Keratinocyte (primary cell): ENCODE measurements at regions not wholly inside any gene's neighbourhood (a gene's known extent, or its start where the extent isn't known, plus 50 kb on each side); places are given as distances from the start of the nearest gene placed in this dataset.

Experiments used
- DNase-seq: peaks from one replicate; pipeline ENCODE4 v3.0.0-alpha.2; 2011; ENCODE audit warnings: low read depth, missing footprints, low spot score
- FAIRE-seq: peaks from 2 replicates; lab custom pipeline; 2011; peaks lifted over from hg19 to GRCh38; lab: Jason Lieb, UNC
- H2AFZ ChIP-seq: 2 replicates; pipeline ENCODE4 v1.6.0; 2012; ENCODE audit warnings: low read length, control low read depth, inconsistent platforms; ENCODE audit not compliant: control insufficient read depth
- H3K27ac ChIP-seq: 2 replicates; pipeline ENCODE4 v1.5.1; 2011; ENCODE audit warnings: low read length; ENCODE audit not compliant: control insufficient read depth, insufficient read depth
- H3K27me3 ChIP-seq: 3 replicates; pipeline ENCODE4 v1.6.0; 2011; ENCODE audit warnings: low read length; ENCODE audit not compliant: control insufficient read depth, insufficient read depth; ENCODE audit errors: extremely low read depth
- H3K36me3 ChIP-seq, 2 experiments: 2 replicates in 1 of 2; 3 replicates in 1 of 2; pipeline ENCODE4 v1.5.1; 2011; ENCODE audit warnings: low read length in 2 of 2, mild to moderate bottlenecking in 1 of 2; ENCODE audit not compliant: control insufficient read depth in 2 of 2, insufficient read depth in 2 of 2; ENCODE audit errors: extremely low read depth in 1 of 2
- H3K4me1 ChIP-seq: 3 replicates; pipeline ENCODE4 v1.5.1; 2011; ENCODE audit warnings: low read length; ENCODE audit not compliant: control insufficient read depth, insufficient read depth; ENCODE audit errors: extremely low read depth
- H3K4me2 ChIP-seq: 3 replicates; pipeline ENCODE4 v1.6.0; 2011; ENCODE audit warnings: low read depth, low read length; ENCODE audit not compliant: control insufficient read depth, insufficient read depth; ENCODE audit errors: extremely low read depth
- H3K4me3 ChIP-seq, 3 experiments: fragments of 200-600 bp in 1 of 3; sonication (generic) in 1 of 3; 2 replicates in 2 of 3; 3 replicates in 1 of 3; pipeline ENCODE4 v1.5.1; 2011 to 2016; ENCODE audit warnings: low read length in 3 of 3, mild to moderate bottlenecking in 3 of 3, control low read depth in 2 of 3, inconsistent platforms in 1 of 3, low read depth in 1 of 3, mixed read lengths in 1 of 3, mixed run types in 1 of 3, moderate library complexity in 1 of 3; ENCODE audit not compliant: control insufficient read depth in 2 of 3, insufficient read depth in 2 of 3; ENCODE audit errors: extremely low read depth in 1 of 3
- H3K79me2 ChIP-seq: 2 replicates; pipeline ENCODE4 v1.6.0; 2012; ENCODE audit warnings: low read length; ENCODE audit not compliant: control insufficient read depth, insufficient read depth
- H3K9ac ChIP-seq: 3 replicates; pipeline ENCODE4 v1.6.0; 2011; ENCODE audit warnings: low read length; ENCODE audit not compliant: control insufficient read depth, insufficient read depth; ENCODE audit errors: extremely low read depth
- H3K9me1 ChIP-seq: 3 replicates; pipeline ENCODE4 v1.6.0; 2011; ENCODE audit warnings: low read length; ENCODE audit not compliant: control insufficient read depth, insufficient read depth; ENCODE audit errors: extremely low read depth
- H3K9me3 ChIP-seq: 2 replicates; pipeline ENCODE4 v1.5.1; 2012; ENCODE audit warnings: low read depth, low read length; ENCODE audit not compliant: control insufficient read depth
- H4K20me1 ChIP-seq: 3 replicates; pipeline ENCODE4 v1.6.0; 2011; ENCODE audit warnings: low read length; ENCODE audit not compliant: control insufficient read depth, insufficient read depth; ENCODE audit errors: extremely low read depth
- CTCF ChIP-seq, 3 experiments: IDR thresholded peaks in 1 of 3; conservative IDR thresholded peaks in 1 of 3; optimal IDR thresholded peaks in 1 of 3; 2 replicates in 2 of 3; 3 replicates in 1 of 3; pipeline versions ENCODE3 to v1.5.1; 2011; ENCODE audit warnings: low read length in 3 of 3, mild to moderate bottlenecking in 3 of 3, moderate library complexity in 2 of 3, control low read depth in 1 of 3, inconsistent platforms in 1 of 3; ENCODE audit not compliant: insufficient read depth in 2 of 3; ENCODE audit errors: extremely low read depth in 1 of 3
- EZH2 ChIP-seq: IDR thresholded peaks from one replicate; pipeline ENCODE4 v1.6.1; 2012; ENCODE audit warnings: inconsistent platforms, mild to moderate bottlenecking, low read length, moderate library complexity
- dilution Hi-C: fragments of 300-500 bp; cut with MboI; formaldehyde crosslinking; loops from one replicate; pipeline ENCODE4 v1.7.0; 2020; ENCODE audit warnings: low sequenced_read_pairs; ENCODE audit not compliant: extremely low pct_ligation_motif_present

- Histone ChIP-seq H3K4me1 (no peaks in the 10 kb centered on the region), H4K20me1 (no peaks in the 10 kb centered on the region), H3K9me1 (no peaks in the 10 kb centered on the region), H3K27ac (no peak overlapping the region), H3K79me2 (no peaks in the 10 kb centered on the region), H2AFZ (no peak overlapping the region), H3K4me3 (no peak overlapping the region), H3K27me3 (no peaks in the 10 kb centered on the region), H3K36me3 (no peaks in the 10 kb centered on the region), H3K4me2 (no peak overlapping the region), H3K9ac (no peak overlapping the region), H3K9me3 (no peaks in the 10 kb centered on the region)
- dilution Hi-C loops = no loop called here
- peak; percentile 65 for FAIRE-seq
- no peak for TF ChIP-seq EZH2
- TF ChIP-seq CTCF (optimal IDR thresholded peaks at IDR 0.05 in 1 of 3, IDR thresholded peaks at IDR 0.05 in 1 of 3, conservative IDR thresholded peaks at IDR 0.05 in 1 of 3; ENCODE audit: extremely low read depth in 1 of 3, insufficient read depth in 2 of 3, low read length in 3 of 3) = no peak
- DNase-seq = no peak
These were observed 838.7 kb upstream of the API5 start for GRCh38 chr11:42473106-42473505.

GRCh38 chr11:42482822-42483221 lies 829.0 kb upstream of the API5 start:
- Histone ChIP-seq H3K79me2 (no peaks in the 10 kb centered on the region), H3K4me3 (no peak overlapping the region), H2AFZ (no peak overlapping the region), H3K36me3 (no peaks in the 10 kb centered on the region), H3K9ac (no peak overlapping the region), H3K4me2 (no peak overlapping the region), H3K27ac (no peak overlapping the region), H3K27me3 (no peaks in the 10 kb centered on the region), H3K9me3 (no peaks in the 10 kb centered on the region), H3K4me1 (no peaks in the 10 kb centered on the region), H4K20me1 (no peaks in the 10 kb centered on the region), H3K9me1 (no peaks in the 10 kb centered on the region)
- TF ChIP-seq CTCF (optimal IDR thresholded peaks at IDR 0.05 in 1 of 3, IDR thresholded peaks at IDR 0.05 in 1 of 3, conservative IDR thresholded peaks at IDR 0.05 in 1 of 3; ENCODE audit: extremely low read depth in 1 of 3, insufficient read depth in 2 of 3, low read length in 3 of 3) (no peak), EZH2 (no peak)
- no peak for FAIRE-seq
- dilution Hi-C loops = no loop called here
- no peak for DNase-seq
